ENCODE measurements at regions not wholly inside any gene's neighbourhood (a gene's known extent, or its start where the extent isn't known, plus 50 kb on each side); places are given as distances from the start of the nearest gene placed in this dataset.

- H3K36me3 ChIP-seq (ENCODE audit: insufficient read depth, low read length) = no peaks in the 10 kb centered on the region
- no peaks in the 10 kb centered on the region for H3F3A ChIP-seq (ENCODE audit: insufficient read depth, low read length, poor library complexity, severe bottlenecking)
- no peak overlapping the region for H3K9ac ChIP-seq (ENCODE audit: low read length)
- H3K4me3 ChIP-seq (ENCODE audit: low read length) = no peak overlapping the region
- no peak for TF ChIP-seq MXI1 (conservative IDR thresholded peaks at IDR 0.05; ENCODE audit: poor library complexity, severe bottlenecking)
- TF ChIP-seq SMC3 (conservative IDR thresholded peaks at IDR 0.05; ENCODE audit: poor library complexity) = no peak
- TF ChIP-seq, protein P1, sequence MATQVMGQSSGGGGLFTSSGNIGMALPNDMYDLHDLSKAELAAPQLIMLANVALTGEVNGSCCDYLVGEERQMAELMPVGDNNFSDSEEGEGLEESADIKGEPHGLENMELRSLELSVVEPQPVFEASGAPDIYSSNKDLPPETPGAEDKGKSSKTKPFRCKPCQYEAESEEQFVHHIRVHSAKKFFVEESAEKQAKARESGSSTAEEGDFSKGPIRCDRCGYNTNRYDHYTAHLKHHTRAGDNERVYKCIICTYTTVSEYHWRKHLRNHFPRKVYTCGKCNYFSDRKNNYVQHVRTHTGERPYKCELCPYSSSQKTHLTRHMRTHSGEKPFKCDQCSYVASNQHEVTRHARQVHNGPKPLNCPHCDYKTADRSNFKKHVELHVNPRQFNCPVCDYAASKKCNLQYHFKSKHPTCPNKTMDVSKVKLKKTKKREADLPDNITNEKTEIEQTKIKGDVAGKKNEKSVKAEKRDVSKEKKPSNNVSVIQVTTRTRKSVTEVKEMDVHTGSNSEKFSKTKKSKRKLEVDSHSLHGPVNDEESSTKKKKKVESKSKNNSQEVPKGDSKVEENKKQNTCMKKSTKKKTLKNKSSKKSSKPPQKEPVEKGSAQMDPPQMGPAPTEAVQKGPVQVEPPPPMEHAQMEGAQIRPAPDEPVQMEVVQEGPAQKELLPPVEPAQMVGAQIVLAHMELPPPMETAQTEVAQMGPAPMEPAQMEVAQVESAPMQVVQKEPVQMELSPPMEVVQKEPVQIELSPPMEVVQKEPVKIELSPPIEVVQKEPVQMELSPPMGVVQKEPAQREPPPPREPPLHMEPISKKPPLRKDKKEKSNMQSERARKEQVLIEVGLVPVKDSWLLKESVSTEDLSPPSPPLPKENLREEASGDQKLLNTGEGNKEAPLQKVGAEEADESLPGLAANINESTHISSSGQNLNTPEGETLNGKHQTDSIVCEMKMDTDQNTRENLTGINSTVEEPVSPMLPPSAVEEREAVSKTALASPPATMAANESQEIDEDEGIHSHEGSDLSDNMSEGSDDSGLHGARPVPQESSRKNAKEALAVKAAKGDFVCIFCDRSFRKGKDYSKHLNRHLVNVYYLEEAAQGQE (IDR thresholded peaks at IDR 0.05; ENCODE audit: borderline replicate concordance) = no peak
- no peak for TF ChIP-seq EP300 (conservative IDR thresholded peaks at IDR 0.05; ENCODE audit: poor library complexity, severe bottlenecking)
- TF ChIP-seq, protein P2, sequence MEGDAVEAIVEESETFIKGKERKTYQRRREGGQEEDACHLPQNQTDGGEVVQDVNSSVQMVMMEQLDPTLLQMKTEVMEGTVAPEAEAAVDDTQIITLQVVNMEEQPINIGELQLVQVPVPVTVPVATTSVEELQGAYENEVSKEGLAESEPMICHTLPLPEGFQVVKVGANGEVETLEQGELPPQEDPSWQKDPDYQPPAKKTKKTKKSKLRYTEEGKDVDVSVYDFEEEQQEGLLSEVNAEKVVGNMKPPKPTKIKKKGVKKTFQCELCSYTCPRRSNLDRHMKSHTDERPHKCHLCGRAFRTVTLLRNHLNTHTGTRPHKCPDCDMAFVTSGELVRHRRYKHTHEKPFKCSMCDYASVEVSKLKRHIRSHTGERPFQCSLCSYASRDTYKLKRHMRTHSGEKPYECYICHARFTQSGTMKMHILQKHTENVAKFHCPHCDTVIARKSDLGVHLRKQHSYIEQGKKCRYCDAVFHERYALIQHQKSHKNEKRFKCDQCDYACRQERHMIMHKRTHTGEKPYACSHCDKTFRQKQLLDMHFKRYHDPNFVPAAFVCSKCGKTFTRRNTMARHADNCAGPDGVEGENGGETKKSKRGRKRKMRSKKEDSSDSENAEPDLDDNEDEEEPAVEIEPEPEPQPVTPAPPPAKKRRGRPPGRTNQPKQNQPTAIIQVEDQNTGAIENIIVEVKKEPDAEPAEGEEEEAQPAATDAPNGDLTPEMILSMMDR (IDR thresholded peaks at IDR 0.05; ENCODE audit: poor library complexity, severe bottlenecking) = no peak
- no peak for TF ChIP-seq EZH2 (IDR thresholded peaks at IDR 0.05; ENCODE audit: borderline replicate concordance, insufficient read depth, low read length, poor library complexity, severe bottlenecking)
- no peak for TF ChIP-seq RAD21 (conservative IDR thresholded peaks at IDR 0.05)
- no peak for TF ChIP-seq TAF1 (IDR thresholded peaks at IDR 0.05; ENCODE audit: low read depth)
- no peak for TF ChIP-seq POLR2AphosphoS5 (IDR thresholded peaks at IDR 0.05)
- no peak overlapping the region for H3K4me2 ChIP-seq (ENCODE audit: low read length)
- no peaks in the 10 kb centered on the region for H3K9me2 ChIP-seq (ENCODE audit: insufficient read depth, low read length)
- no peaks in the 10 kb centered on the region for H3K9me3 ChIP-seq (ENCODE audit: low read length)
- no peaks in the 10 kb centered on the region for H3K27me3 ChIP-seq (ENCODE audit: insufficient read depth, low read depth, low read length)
- H3K79me2 ChIP-seq (replicated peaks; ENCODE audit: insufficient read depth, low read length) = no peaks in the 10 kb centered on the region
- no peak overlapping the region for H3K27ac ChIP-seq (ENCODE audit: low read length)
- H4K20me1 ChIP-seq (ENCODE audit: insufficient read depth) = no peaks in the 10 kb centered on the region
- H2AFZ ChIP-seq (ENCODE audit: low read depth, low read length) = no peak overlapping the region
Measured at GRCh38 chr3:193833592-193833991, 240.6 kb downstream of the OPA1 start.

DNA sequence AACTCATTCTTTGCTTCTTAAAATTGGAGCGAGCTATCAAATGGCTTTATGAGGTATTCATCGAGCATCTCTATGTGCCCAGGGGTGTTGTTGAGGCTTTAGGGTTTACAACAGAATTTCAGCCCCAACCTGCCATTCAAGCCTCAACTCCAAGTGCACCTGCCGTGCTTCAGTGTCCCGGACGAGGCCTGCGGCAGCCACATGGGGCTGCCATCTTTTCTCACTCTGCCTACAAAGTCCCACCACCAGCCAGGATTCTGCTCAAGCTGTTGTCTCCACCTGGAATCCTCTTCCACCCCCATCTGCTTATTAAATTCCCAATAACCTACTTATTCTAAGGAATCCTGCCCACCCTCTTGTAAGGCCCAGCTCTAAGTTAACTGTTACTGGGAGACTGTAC is 242.4 kb downstream of the OPA1 start:
- H3K4me2 ChIP-seq (ENCODE audit: low read length) = no peak overlapping the region
- no peaks in the 10 kb centered on the region for H3K9me2 ChIP-seq (ENCODE audit: insufficient read depth, low read length)
- H3K4me3 ChIP-seq (ENCODE audit: low read length) = no peak overlapping the region
- H3K9ac ChIP-seq (ENCODE audit: low read length) = no peak overlapping the region
- H3K79me2 ChIP-seq (replicated peaks; ENCODE audit: insufficient read depth, low read length) = no peaks in the 10 kb centered on the region
- no peaks in the 10 kb centered on the region for H4K20me1 ChIP-seq (ENCODE audit: insufficient read depth)
- no peak overlapping the region for H2AFZ ChIP-seq (ENCODE audit: low read depth, low read length)
- H3K9me3 ChIP-seq (ENCODE audit: low read length) = no peaks in the 10 kb centered on the region
- H3F3A ChIP-seq (ENCODE audit: insufficient read depth, low read length, poor library complexity, severe bottlenecking) = no peaks in the 10 kb centered on the region
- no peaks in the 10 kb centered on the region for H3K27me3 ChIP-seq (ENCODE audit: insufficient read depth, low read depth, low read length)
- no peak for TF ChIP-seq EZH2 (IDR thresholded peaks at IDR 0.05; ENCODE audit: borderline replicate concordance, insufficient read depth, low read length, poor library complexity, severe bottlenecking)
- TF ChIP-seq, protein P1 (IDR thresholded peaks at IDR 0.05; ENCODE audit: borderline replicate concordance) = no peak
- no peak for TF ChIP-seq EP300 (conservative IDR thresholded peaks at IDR 0.05; ENCODE audit: poor library complexity, severe bottlenecking)
- no peak for TF ChIP-seq SMC3 (conservative IDR thresholded peaks at IDR 0.05; ENCODE audit: poor library complexity)
- no peak for TF ChIP-seq TAF1 (IDR thresholded peaks at IDR 0.05; ENCODE audit: low read depth)
- no peak for TF ChIP-seq MXI1 (conservative IDR thresholded peaks at IDR 0.05; ENCODE audit: poor library complexity, severe bottlenecking)
- TF ChIP-seq RAD21 (conservative IDR thresholded peaks at IDR 0.05) = no peak
- TF ChIP-seq, protein P2 (IDR thresholded peaks at IDR 0.05; ENCODE audit: poor library complexity, severe bottlenecking) = no peak
- no peak for TF ChIP-seq POLR2AphosphoS5 (IDR thresholded peaks at IDR 0.05)
- H3K27ac ChIP-seq (ENCODE audit: low read length) = no peak overlapping the region
- no peaks in the 10 kb centered on the region for H3K36me3 ChIP-seq (ENCODE audit: insufficient read depth, low read length)

Measured in neural cell (in vitro differentiated cells).